Fibroblast of skin of back (primary cell): ENCODE measurements at regions not wholly inside any gene's neighbourhood (a gene's known extent, or its start where the extent isn't known, plus 50 kb on each side); places are given as distances from the start of the nearest gene placed in this dataset.

Experiments used
- DNase-seq: peaks from one replicate; pipeline ENCODE4 v3.0.0-alpha.2; 2013

DNA sequence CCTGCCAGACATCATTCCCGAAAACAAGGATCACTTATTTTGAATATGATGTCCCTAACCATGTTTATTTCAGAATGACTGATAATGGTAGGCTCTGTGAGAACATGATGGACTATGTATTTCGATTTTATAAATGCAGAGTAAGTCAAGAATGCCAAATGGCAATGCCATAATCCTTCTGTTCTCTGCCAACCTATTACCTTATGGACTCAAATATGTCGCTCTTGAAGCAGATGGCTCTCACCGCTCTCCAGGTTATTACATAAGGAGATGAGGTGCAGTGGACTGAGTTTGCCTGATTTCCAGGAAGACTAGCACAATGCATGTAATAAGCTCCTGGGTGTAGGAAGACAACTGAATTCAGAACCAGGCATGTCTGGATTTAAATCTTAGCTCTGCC, 227.2 kb downstream of the BTG1 start:
- DNase-seq, result no peak

DNA sequence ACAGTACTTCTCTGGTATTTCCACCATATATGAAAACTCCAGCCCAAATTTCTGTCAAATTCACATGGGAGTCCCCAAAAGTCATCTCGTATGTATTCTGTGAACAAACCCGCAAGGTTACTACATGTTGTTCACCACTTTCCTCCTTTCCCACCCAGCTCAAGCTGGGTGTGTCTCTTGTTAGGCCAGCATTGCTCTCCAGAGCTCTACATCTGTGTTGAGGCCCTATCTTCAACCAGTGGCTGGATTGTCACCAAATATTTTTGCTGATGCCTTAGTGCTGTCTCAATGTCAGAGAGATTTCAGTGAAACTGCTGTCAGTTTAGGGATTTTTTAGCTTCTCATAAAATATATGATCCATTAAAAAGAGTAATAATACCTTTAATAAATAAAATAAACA, 230.9 kb downstream of the BTG1 start:
- DNase-seq, result no peak

DNA sequence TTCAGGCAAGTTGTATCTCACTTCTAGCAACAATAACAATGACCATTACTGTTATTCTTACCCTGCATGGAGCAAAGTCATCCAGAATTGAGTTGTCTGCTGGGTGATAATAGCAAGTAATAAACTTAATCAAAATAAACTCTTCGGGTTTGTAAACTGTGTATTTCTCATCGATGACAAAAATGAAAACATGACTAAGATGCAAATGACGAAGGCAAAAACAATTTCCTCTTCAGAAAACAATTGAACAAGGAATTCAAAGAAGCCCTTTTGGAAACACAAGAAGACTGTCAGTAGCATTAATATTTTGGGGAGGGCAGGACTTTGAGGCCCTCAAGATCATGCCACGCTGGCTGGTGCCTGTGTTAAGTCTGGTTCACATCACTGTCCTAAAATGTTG, 232.0 kb downstream of the BTG1 start:
- DNase-seq, result peak; percentile 42

DNA sequence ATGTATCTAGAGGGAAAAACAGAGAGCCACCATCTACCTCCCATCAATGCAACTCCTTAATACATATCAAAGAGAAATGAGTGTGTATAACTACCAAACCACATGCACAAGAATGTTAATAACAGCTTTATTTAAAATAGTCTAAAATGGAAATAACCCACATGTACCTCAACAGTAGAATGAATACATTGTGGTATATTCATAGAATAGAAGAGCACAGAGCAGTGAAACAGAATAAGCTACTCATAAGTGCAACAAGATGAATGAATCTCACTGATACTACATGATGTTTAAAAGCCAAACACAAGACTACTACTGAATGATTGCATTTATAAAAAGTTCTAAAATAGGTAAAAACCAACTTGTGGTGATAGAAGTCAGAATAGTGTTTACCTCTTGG, 232.5 kb downstream of the BTG1 start:
- DNase-seq, result no peak

DNA sequence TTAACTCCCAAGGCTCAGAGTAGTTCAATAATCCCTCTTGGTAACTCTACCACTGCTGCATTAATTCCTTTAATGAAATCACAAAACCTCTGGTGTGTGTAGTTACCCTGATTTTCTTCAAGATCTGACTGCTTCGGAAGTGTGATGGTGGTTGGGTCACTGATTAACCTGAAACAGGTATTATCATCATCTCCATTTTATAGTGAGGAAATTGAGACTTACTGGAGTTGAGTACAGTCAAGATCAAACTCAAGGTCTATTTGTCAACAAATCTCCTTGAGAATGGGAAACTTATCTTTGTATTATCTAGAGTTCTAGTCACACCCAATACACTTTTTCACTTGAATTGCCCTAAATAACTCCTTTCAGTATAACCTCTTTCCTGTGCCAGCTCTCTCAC, 233.5 kb downstream of the BTG1 start:
- DNase-seq, result no peak

DNA sequence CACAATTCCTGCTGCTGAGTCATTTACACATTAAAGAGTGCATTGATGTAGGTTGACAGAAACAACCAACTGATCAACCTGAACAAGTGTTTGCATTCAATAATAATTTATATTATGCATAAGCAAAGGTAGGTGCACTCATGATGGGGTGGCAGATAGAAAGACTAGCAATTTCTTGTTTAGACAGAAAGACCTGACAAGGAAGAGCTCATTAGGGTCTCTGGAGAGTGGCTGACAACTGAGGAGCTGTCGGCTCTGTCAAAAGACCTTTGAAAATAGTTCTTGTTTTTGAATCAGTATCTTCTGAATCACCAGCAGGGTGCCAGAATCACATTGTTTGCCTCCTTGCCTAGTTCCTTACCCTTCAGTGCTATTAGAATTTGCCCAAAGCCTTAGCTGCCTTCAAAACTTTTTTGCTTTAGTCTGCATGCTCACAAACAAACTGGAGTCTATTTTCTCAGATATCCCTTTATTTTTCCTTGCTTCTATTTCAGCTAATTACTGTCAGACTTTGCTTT, 234.7 kb downstream of the BTG1 start:
- no peak for DNase-seq

DNA sequence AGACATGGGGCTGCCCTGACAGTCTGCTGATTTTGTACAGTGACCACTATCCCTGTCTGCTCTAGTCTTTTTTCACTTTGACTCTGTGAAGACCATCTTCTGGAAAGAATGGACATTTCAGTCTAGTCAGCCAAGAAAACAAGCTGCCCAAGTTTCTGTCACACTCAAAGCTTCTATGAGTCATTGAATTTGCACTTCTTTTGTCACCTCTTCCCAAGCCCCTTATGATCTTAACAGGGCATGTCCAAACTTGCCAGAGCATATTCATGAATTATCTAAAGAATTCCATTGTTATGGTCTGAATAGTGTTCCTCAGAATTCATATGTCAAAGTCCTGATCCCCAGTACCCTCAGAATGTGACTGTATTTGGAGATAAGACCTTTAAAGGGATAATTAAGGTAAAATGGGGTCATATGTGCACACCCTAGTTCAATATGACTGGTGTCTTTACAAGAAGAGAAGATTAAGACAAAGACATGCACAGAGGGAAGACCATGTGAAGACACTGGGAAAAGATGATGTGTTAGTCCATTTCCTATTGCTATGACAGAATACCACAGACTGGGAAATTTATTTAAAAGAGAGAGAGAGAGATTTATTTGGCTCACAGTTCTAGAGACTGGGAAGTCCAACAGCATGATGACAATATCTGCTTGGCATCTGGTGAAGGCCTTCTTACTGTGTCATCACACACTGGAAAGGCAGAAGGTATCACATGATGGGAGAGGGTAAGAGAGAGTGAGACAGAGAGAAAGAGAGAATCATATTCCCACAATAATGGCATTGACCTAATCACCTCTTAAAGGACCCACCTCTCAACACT, 242.6 kb downstream of the BTG1 start:
- peak; percentile 81 for DNase-seq

DNA sequence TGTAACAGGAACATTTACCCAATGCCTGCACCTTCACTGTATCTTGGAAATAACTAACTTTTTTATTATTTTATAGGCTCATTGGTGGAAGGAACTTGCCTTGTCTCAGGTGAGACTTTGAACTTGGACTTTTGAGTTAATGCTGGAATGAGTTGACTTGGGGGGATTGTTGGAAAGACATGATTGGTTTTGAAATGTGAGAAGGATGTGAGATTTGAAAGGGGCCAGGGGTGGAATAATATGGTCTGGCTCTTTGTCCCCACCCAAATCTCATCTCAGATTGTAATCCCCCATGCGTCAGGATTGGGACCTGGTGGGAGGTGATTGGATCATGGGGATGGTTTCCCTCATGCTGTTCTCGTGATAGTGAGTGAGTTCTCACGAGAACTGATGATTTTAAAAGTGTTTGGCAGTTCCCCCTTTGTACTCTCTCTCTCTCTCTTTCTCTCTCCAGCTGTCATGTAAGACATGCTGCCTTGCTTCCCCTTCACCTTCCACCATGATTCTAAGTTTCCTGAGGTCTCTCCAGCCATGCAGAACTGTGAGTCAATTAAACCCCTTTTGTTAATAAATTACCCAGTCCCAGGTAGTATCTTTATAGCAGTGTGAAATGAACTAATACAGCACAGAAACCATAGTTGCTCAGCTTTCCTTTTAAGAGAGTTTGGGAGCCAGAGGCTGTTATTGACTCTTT, 244.1 kb downstream of the BTG1 start:
- no peak for DNase-seq

DNA sequence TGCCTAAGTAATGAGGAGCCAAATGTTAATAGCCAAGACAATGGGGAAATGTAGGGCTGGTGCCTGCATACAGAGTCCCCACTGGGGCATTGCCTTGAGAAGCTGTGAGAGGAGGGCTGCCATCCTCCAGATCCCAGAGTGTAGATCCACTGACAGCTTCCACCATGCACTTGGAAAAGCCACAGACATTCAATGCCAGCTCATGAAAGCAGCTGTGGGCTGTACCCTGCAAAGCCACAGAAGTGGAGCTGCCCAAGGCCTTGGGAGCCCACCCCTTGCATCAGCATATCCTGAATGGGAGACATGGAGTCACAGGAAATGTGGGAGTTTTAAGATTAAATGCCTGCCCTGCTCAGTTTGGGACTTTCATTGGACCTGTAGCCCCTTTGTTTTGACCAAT, 244.7 kb downstream of the BTG1 start:
- DNase-seq, result no peak

DNA sequence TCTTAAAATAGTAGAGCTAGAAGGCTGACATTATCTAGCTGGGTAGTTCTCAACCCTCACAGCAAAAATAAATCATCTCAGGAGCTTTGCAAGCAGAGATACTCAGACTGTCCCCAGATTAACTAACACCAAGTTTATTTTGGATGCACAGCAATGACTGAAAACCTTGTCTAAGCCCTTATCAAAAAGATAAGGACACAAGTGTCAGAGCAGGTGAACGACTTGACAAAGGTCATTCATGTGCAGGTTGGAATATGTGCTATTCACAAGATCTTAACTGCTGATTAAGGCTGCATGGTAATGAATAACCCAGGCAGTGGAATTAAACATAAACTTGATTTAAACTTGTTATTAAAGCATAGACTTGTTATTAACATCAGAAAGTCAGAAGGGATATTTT, 246.6 kb downstream of the BTG1 start:
- DNase-seq, result no peak

DNA sequence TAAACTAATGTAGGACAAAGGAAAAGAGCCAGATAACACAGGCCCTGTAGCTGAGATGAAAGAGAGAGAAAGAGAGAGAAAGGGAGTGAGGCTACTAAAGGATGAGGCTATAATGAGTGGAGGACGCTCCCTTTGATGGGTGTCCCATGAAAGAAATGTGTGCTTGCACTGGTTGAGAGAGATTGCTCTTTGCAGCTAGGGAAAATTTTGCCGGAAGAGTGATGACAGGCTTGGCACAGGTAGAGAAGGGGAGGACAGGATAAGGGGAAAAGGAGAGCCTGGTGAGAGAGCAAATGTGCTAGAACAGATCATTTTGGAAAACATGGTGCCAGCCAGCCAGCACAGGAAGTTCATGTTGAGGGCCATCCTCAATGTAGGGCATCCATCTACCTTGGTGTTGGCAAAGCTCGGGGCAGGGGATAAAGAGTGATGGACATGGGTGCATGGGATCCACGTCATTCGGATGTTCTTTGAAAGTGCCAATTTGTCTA, 248.6 kb downstream of the BTG1 start:
- DNase-seq, result no peak

DNA sequence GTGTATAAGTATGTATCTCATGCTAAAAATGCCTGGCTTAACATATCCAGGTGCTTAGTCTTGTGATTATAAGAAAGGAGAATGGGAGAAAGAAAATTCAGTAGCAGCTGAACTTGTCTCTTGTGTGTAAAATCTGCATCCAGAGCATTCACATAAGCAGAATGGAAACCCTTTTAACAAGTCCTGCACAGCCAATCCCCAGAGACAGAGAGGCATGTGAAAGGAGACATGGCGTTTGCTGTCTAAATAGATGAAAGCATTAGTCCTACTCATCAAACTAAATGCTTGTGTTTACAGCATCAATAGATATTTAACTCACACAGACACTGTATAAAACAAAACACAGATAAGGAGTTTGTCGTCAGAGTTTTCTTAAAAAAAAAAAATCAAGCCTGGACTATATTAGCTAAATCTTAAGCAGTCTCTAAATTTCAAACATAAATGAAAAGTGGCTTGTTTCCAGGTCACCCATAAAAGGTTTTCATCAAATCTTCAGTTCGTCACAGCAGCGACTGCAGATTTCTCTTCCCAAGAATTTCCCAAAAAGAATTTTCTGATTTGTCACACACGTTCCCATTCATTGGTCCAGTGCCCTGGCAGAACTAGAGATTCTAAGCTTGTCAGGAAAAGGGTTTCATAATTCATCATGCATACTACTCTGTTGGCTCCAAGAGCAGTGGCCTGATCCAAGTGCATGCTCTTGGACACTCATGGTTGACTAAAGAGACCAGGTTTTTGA, 249.2 kb downstream of the BTG1 start:
- no peak for DNase-seq

DNA sequence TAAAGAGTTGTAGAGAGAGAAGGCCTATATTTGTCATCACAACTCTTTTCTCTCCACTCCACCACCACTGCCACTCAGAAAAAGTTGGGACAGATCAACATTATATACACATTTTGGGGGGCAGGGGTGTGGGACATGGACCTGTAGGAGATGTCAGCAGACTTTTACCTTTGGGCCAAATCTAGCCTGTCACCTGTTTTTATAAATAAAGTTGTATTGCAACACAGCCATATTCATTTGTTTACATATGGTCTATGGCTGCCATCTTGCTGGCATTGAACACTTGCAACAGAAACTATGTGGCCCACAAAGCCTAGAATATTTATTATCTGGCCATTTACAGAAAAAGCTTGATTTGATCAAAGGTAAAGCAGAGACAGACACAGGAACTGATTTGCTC, 250.7 kb downstream of the BTG1 start:
- no peak for DNase-seq

DNA sequence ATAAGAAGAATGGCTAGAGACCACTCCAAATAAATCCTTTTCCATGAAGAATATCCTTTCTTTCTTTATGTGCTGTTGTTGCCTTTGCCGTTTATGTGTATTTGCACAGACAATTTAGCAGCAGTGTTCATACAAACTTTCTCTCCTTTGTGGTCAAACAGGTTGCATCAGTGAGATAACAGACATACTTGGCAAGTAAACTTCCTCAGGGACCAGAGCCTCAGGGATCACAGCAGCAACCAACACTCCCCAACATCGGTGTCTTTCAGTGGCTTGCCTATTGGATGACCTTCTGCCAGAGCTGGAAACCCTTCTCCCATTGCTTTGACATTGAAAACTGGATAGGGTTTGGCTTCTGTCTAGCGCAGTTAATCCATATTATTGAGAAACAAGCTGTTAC, 252.2 kb downstream of the BTG1 start:
- DNase-seq, result no peak

DNA sequence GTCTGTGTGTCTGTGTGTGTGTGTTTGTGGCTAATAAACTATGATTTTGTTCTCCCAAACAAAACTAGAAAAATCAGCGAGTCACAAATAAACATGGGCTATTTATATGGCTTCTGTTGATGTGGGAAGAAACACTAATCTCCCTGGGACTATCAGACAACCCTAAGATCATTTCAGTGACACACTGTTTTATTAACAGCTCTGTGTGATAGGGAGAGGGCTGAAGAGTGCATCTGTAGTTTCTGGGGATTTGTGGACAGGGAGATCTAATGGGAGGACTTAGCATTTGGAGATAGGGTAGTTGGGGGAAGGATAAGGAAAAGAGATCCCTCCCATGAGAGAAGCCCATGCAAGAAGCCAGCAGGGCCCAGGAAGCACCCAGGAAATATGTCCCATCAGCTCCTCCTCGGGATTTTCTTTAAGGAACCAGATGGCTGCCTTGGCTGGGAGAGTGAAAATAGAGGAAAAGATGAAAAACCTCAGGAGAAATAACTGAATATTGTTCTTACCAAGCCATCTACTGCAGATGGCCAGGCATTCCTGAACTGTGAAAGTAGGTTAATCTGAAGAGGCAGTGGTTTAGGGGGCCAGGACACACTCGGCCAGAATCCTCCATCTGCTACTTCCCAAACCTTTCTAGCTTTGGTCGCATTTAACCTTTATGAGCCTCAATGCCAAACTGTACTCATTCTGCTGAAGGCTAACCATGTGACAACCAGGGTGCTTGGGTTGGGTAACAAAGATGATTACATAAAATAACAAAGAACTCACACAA, 253.4 kb downstream of the BTG1 start:
- DNase-seq, result no peak

DNA sequence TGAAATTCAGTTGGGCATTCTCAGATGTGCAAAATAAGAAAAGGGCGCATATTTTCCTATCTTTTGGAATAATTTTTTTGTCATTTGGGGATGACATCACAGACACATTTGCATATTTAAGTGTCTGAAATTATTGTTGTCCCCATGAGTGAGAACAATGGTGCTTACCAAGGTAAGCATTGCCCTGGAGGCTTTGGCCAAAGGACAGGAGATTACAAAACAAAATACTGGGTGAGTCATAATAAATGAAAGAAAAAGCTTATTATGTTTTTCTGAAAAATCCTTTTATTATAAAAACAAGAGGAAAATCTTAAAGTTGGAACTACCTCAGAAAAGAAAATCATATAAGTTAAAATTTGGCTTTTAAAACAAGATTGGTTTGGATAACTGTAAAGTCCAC, 254.9 kb downstream of the BTG1 start:
- no peak for DNase-seq

DNA sequence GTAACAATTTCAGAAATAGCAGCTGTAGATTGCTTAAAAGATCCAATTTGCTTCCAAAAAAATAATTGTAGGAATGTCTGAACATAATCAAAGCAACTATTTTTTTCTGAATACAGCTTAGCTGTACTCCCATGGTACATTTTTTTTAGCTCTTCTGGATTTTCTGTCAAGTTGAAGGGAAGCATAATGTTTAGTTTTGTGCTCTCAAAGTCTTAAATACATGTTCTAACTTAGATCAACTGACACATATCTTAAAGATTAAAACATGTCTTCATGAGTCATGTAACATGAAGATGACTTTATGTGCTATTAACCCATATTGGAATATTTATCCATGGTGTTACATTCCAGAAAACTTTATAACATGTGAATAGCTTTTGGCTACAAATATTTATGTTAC, 255.7 kb downstream of the BTG1 start:
- peak; percentile 13 for DNase-seq

DNA sequence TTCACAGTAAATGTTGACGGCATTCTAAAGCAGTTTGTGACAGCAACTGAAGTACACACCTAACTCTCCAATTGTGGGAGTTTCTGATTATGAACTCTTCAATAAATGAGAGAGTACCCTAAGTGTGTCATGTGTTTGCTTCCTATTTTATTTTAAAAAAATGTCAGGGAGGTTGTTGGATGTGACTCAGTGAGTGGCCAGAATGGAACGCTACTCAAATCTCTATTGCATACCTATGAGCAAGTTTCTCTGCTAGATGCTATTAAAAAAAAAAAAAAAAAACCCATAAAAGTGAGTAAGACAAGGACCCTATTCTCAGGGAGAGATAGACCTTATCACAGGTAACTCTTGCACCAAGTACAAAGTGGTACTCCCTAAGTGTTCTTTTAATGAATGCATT, 256.6 kb downstream of the BTG1 start:
- DNase-seq, result no peak

DNA sequence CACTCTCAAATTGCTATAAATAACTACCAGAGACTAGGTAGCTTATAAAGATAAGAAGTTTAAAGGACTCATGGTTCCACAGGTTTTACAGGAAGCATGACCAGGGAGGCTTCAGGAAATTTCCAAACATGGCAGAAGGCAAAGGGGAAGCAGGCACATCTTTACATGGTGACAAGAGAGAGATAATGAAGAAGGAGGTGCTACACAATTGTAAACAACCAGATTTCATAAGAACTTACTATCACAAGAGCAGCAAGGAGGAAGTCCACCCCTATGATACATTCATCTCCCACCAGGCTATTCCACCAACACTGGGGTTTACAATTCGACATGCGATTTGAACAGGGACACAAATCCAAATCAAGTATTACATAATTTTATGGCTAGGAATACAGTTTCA, 257.7 kb downstream of the BTG1 start:
- DNase-seq, result no peak

DNA sequence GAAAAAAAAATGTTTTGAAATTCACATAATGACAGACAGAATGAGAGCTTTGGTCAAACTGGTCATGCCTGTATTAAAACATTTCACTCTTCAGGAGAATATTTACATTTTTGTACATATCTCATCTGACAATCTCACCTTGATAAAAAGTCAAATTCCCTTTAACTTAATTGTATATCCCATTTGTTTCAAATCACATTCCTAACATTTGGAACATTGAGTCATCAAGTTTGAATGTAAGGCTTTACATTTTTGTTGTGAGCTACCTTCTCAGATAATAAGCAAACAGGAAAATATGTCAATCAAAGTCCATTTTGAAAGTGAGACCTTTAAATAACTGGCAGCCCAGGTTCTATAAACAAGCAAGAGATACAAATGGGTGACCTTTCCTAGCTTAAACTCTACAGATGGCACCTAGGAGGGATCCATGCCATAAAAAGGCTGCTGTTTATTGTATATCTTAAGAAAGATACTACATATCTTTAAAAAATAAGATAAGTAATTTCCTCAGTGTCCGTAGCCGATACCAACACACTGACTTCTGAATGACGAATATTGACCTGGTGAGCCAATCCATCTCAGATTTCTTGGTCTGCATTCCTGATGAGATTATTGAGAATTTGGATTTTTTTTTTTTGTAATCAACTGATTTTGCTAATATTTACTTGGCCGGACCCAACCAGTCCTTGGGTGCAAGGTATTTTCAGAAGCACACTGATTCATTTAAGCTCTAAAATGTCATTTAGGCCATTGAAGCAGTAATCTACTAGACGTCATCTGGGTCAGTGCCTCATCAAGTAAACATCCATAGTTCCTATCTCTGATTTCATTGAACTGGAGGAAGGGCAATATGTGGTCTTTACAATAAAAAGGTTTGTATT, 259.6 kb downstream of the BTG1 start:
- no peak for DNase-seq

DNA sequence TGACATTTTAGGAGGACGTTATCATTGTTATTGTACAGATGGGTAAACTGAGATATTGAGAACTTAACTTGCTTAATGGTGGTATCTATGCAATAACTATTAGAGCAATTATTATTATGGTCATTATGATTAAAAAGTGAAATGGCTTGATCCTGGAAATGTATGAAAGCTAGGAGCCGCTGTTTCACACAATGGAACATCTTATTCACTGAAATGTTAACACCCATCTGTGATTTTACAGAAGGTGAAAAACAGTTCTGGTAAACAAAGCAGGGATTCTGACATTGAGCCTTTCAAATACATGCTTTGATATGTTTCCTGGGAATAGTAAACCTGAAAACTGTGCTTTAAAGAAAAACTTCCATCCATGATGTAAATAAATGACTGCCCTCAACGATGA, 261.4 kb downstream of the BTG1 start:
- DNase-seq, result no peak
